ENCODE measurements at regions not wholly inside any gene's neighbourhood (a gene's known extent, or its start where the extent isn't known, plus 50 kb on each side); places are given as distances from the start of the nearest gene placed in this dataset.

DNA sequence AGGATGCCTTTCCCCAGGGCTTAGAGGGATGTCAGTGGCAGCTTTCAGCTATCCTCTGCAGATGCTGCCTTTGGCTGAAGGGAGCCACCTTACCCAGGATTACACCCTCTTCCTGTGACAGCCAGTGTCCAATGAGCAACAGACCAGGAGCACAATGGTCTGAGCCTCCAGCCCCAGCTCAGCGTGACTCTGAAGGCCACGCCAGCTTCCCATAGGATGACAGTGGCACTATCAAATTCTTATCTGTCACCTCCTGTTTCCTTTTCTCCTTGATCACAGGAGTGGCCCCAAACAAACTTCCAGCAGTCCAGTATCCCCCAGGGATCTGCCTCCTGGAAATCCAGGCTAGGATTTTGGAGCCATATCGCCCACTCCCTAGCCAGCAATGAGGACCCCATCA is 226.9 kb downstream of the SETD4 start:
- TF ChIP-seq POLR2A (IDR thresholded peaks at IDR 0.05), result no peak
- TF ChIP-seq, protein P1, sequence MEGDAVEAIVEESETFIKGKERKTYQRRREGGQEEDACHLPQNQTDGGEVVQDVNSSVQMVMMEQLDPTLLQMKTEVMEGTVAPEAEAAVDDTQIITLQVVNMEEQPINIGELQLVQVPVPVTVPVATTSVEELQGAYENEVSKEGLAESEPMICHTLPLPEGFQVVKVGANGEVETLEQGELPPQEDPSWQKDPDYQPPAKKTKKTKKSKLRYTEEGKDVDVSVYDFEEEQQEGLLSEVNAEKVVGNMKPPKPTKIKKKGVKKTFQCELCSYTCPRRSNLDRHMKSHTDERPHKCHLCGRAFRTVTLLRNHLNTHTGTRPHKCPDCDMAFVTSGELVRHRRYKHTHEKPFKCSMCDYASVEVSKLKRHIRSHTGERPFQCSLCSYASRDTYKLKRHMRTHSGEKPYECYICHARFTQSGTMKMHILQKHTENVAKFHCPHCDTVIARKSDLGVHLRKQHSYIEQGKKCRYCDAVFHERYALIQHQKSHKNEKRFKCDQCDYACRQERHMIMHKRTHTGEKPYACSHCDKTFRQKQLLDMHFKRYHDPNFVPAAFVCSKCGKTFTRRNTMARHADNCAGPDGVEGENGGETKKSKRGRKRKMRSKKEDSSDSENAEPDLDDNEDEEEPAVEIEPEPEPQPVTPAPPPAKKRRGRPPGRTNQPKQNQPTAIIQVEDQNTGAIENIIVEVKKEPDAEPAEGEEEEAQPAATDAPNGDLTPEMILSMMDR (IDR thresholded peaks at IDR 0.05 in 8 of 11, conservative IDR thresholded peaks at IDR 0.05 in 3 of 11), result no peak

All from spleen (tissue), 7 donors.